HepG2 (cell line): ENCODE measurements at regions not wholly inside any gene's neighbourhood (a gene's known extent, or its start where the extent isn't known, plus 50 kb on each side); places are given as distances from the start of the nearest gene placed in this dataset.

Experiments used
- ATAC-seq: fragments of 200-7000 bp; cut with Tn5 transposase; 3 replicates; pipeline ENCODE4 v1.9.1; 2020; ENCODE audit warnings: mild to moderate bottlenecking, moderate library complexity
- BruUV-seq: library from RNA; stranded (reverse); fragments of 400-500 nt; replicated peaks from 2 replicates; lab custom pipeline; 2021; lab: Mats Ljungman, UMichigan
- CTCF ChIA-PET: fragments of 300-600 bp; formaldehyde crosslinking; extraction: SDS; loops from one replicate; lab custom pipeline; 2021; ENCODE audit warnings: low total read pairs, inconsistent platforms, low intra/inter-chr PET ratio; lab: Yijun Ruan, JAX
- POLR2A ChIA-PET: fragments of 350-600 bp; sonication (Branson Sonifier 250); formaldehyde crosslinking; loops from one replicate; lab custom pipeline; 2020; ENCODE audit warnings: antibody characterized with exemption, inconsistent platforms; lab: Yijun Ruan, JAX
- DNase-seq: peaks from one replicate; pipeline ENCODE4 v3.0.0-alpha.2; 2015; ENCODE audit warnings: low spot score
- FAIRE-seq: peaks from 3 replicates; lab custom pipeline; 2011; peaks lifted over from hg19 to GRCh38; lab: Jason Lieb, UNC
- H2AFZ ChIP-seq: one replicate; pipeline ENCODE4 v1.6.1; 2011; ENCODE audit warnings: low read length, inconsistent platforms
- H3K27ac ChIP-seq: fragments of 300-600 bp; 3 replicates; pipeline ENCODE4 v1.8.0; 2011; ENCODE audit warnings: mixed run types, mild to moderate bottlenecking, mixed read lengths, low read length, inconsistent platforms; ENCODE audit not compliant: insufficient read depth; ENCODE audit errors: extremely low read length
- H3K27me3 ChIP-seq, 2 experiments: fragments of 200-600 bp in 1 of 2; 2 replicates in 1 of 2; 3 replicates in 1 of 2; pipeline versions ENCODE4 v1.6.0 to v1.8.0; 2011; ENCODE audit warnings: low read length in 2 of 2, mild to moderate bottlenecking in 2 of 2, moderate library complexity in 2 of 2, inconsistent platforms in 1 of 2; ENCODE audit not compliant: insufficient read depth in 2 of 2, control insufficient read depth in 1 of 2
- H3K36me3 ChIP-seq, 2 experiments: fragments of 200-600 bp in 1 of 2; replicated peaks in 1 of 2; 2 replicates in 1 of 2; 3 replicates in 1 of 2; pipeline versions ENCODE4 v1.5.1 to v1.8.0; 2011; ENCODE audit warnings: low read length in 2 of 2, inconsistent platforms in 1 of 2; ENCODE audit not compliant: insufficient read depth in 2 of 2, control insufficient read depth in 1 of 2
- H3K4me1 ChIP-seq: 2 replicates; pipeline ENCODE4 v1.5.1; 2012; ENCODE audit warnings: low read length, inconsistent platforms; ENCODE audit not compliant: insufficient read depth
- H3K4me2 ChIP-seq: 2 replicates; pipeline ENCODE4 v1.6.0; 2011; ENCODE audit warnings: low read depth, low read length, inconsistent platforms
- H3K4me3 ChIP-seq, 3 experiments: fragments of 200-600 bp in 1 of 3; sonication (generic), shearing (Covaris generic) in 1 of 3; replicated peaks in 1 of 3; 2 replicates each; pipeline ENCODE4 v1.5.1; 2011 to 2016; ENCODE audit warnings: low read length in 3 of 3, inconsistent platforms in 2 of 3, low read depth in 2 of 3, mild to moderate bottlenecking in 2 of 3, control low read depth in 1 of 3, mixed read lengths in 1 of 3; ENCODE audit not compliant: insufficient read depth in 1 of 3
- H3K79me2 ChIP-seq: one replicate; pipeline ENCODE4 v1.6.1; 2011; ENCODE audit warnings: low read length, inconsistent platforms; ENCODE audit not compliant: insufficient read depth
- H3K9ac ChIP-seq: 2 replicates; pipeline ENCODE4 v1.6.0; 2011; ENCODE audit warnings: mild to moderate bottlenecking, low read depth, low read length, inconsistent platforms; ENCODE audit not compliant: insufficient read depth
- H3K9me3 ChIP-seq: 2 replicates; pipeline ENCODE4 v1.5.1; 2012; ENCODE audit warnings: mild to moderate bottlenecking, low read length
- H4K20me1 ChIP-seq: 2 replicates; pipeline ENCODE4 v1.6.0; 2011; ENCODE audit warnings: inconsistent platforms, mild to moderate bottlenecking, low read length, moderate library complexity; ENCODE audit not compliant: insufficient read depth
- IRX3 ChIP-seq: sonication (generic); formaldehyde crosslinking; IDR thresholded peaks from 2 replicates; pipeline ENCODE4 v1.8.1; 2023; ENCODE audit warnings: mild to moderate bottlenecking, low read depth, missing genetic modification reagents, borderline replicate concordance
- MEIS1 ChIP-seq: sonication (generic); formaldehyde crosslinking; IDR thresholded peaks from 2 replicates; pipeline ENCODE4 v1.9.0; 2021; ENCODE audit warnings: mild to moderate bottlenecking, missing genetic modification reagents, moderate library complexity, borderline replicate concordance
- MLLT10 ChIP-seq: sonication (generic); formaldehyde crosslinking; IDR thresholded peaks from 2 replicates; pipeline ENCODE4 v1.4.0; 2020; ENCODE audit warnings: missing genetic modification reagents
- TEAD2 ChIP-seq: sonication (generic); formaldehyde crosslinking; IDR thresholded peaks from 2 replicates; pipeline ENCODE4 v1.9.0; 2021; ENCODE audit warnings: missing genetic modification reagents
- ZFP36L1 ChIP-seq: sonication (generic); formaldehyde crosslinking; IDR thresholded peaks from 2 replicates; pipeline ENCODE4 v1.8.0; 2022; ENCODE audit warnings: mild to moderate bottlenecking, missing genetic modification reagents, moderate library complexity
- ZNF354B ChIP-seq: sonication (generic); formaldehyde crosslinking; IDR thresholded peaks from 2 replicates; pipeline ENCODE4 v1.8.0; 2022; ENCODE audit warnings: mild to moderate bottlenecking, missing genetic modification reagents
- ZSCAN29 ChIP-seq: sonication (generic); formaldehyde crosslinking; conservative IDR thresholded peaks from 2 replicates; pipeline ENCODE4 v1.4.0; 2020; ENCODE audit warnings: mild to moderate bottlenecking, missing genetic modification reagents
- WGBS: methylation state at CpG from one replicate; pipeline ENCODE4 v1.1.6; 2017; ENCODE audit warnings: low lambda C conversion rate; 5-methylcytosine and 5-hydroxymethylcytosine counted together
- in situ Hi-C: cut with HindIII; loops from 2 replicates; pipeline ENCODE4 v1.10.0; 2017; ENCODE audit warnings: low pct_unique_long_range_greater_than_20kb; ENCODE audit not compliant: extremely low pct_ligation_motif_present
- intact Hi-C: fragments of 100-400 bp; cut with micrococcal nuclease; formaldehyde crosslinking; loops from one replicate; pipeline ENCODE4 v1.10.0; 2022; ENCODE audit not compliant: unreplicated experiment
- TF ChIP-seq, protein P1 (sequence below), 2 experiments: IDR thresholded peaks; 2 replicates each; pipeline ENCODE4 v1.6.1; 2011 to 2012; ENCODE audit warnings: low read length in 2 of 2, borderline replicate concordance in 1 of 2, low read depth in 1 of 2, mild to moderate bottlenecking in 1 of 2, moderate library complexity in 1 of 2
- TF ChIP-seq, protein P2 (sequence below): sonication (generic); formaldehyde crosslinking; IDR thresholded peaks from 2 replicates; pipeline ENCODE4 v1.5.1; 2020; ENCODE audit warnings: mild to moderate bottlenecking, missing genetic modification reagents, borderline replicate concordance

DNA sequence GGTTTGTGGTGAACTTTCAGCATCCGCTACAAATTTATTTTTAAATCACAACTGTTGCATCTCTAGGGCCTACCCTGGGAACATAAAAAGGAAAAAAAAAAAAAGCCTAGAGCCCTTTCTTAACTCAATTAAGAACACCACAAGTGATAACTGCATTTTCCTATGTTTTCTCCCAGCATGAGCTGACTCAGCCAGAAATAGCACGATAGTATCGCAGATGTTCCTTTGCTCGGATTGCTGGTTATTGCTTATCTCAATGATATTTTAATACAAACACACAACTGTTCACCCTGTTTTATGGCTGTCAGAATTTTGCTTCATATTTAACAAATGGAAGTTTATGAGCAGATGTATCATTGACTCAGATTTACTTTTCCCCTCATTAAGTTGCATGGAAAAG is 251.8 kb upstream of the SUCLG2 start:
- no peaks in the 10 kb centered on the region for H4K20me1 ChIP-seq
- DNase-seq (no peak), FAIRE-seq (no peak), ATAC-seq (no peak)
- peaks cover 6% of the 10 kb centered on the region; the same call in 1 of the 2 replicates for H3K4me1 ChIP-seq
- in situ Hi-C loops (no loop called here), intact Hi-C loops (no loop called here)
- WGBS, result 74% methylated on average over 4 of the region's 4 CpGs
- no peak overlapping the region for H2AFZ ChIP-seq
- no peak overlapping the region for H3K4me3 ChIP-seq
- no peak overlapping the region for H3K9ac ChIP-seq
- no peaks in the 10 kb centered on the region for H3K79me2 ChIP-seq
- ChIA-PET POLR2A (no interaction called here), CTCF (no interaction called here)
- H3K27ac ChIP-seq, result no peak overlapping the region
- TF ChIP-seq, protein P1, sequence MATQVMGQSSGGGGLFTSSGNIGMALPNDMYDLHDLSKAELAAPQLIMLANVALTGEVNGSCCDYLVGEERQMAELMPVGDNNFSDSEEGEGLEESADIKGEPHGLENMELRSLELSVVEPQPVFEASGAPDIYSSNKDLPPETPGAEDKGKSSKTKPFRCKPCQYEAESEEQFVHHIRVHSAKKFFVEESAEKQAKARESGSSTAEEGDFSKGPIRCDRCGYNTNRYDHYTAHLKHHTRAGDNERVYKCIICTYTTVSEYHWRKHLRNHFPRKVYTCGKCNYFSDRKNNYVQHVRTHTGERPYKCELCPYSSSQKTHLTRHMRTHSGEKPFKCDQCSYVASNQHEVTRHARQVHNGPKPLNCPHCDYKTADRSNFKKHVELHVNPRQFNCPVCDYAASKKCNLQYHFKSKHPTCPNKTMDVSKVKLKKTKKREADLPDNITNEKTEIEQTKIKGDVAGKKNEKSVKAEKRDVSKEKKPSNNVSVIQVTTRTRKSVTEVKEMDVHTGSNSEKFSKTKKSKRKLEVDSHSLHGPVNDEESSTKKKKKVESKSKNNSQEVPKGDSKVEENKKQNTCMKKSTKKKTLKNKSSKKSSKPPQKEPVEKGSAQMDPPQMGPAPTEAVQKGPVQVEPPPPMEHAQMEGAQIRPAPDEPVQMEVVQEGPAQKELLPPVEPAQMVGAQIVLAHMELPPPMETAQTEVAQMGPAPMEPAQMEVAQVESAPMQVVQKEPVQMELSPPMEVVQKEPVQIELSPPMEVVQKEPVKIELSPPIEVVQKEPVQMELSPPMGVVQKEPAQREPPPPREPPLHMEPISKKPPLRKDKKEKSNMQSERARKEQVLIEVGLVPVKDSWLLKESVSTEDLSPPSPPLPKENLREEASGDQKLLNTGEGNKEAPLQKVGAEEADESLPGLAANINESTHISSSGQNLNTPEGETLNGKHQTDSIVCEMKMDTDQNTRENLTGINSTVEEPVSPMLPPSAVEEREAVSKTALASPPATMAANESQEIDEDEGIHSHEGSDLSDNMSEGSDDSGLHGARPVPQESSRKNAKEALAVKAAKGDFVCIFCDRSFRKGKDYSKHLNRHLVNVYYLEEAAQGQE (IDR thresholded peaks at IDR 0.05; ENCODE audit: borderline replicate concordance in 1 of 2, low read depth in 1 of 2, low read length in 2 of 2), result no peak
- TF ChIP-seq IRX3 (CRISPR knock-in tag) (no peak), ZNF354B (CRISPR knock-in tag) (no peak), MEIS1 (no peak), ZSCAN29 (no peak), MLLT10 (CRISPR knock-in tag) (no peak), ZFP36L1 (CRISPR knock-in tag) (no peak), TEAD2 (no peak)
- TF ChIP-seq, protein P2, sequence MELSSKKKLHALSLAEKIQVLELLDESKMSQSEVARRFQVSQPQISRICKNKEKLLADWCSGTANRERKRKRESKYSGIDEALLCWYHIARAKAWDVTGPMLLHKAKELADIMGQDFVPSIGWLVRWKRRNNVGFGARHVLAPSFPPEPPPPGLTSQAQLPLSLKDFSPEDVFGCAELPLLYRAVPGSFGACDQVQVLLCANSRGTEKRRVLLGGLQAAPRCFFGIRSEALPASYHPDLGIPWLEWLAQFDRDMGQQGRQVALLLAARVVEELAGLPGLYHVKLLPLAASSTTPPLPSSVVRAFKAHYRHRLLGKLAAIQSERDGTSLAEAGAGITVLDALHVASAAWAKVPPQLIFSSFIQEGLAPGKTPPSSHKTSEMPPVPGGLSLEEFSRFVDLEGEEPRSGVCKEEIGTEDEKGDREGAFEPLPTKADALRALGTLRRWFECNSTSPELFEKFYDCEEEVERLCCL (CRISPR knock-in tag), result no peak
- H3K27me3 ChIP-seq, result no peaks in the 10 kb centered on the region
- BruUV-seq, result no TSS peak
- no peaks in the 10 kb centered on the region for H3K36me3 ChIP-seq
- no peak overlapping the region for H3K4me2 ChIP-seq
- no peaks in the 10 kb centered on the region for H3K9me3 ChIP-seq
